IMR-90 (cell line): ENCODE measurements at regions not wholly inside any gene's neighbourhood (a gene's known extent, or its start where the extent isn't known, plus 50 kb on each side); places are given as distances from the start of the nearest gene placed in this dataset.
A peak's percentile ranks its signal among the peaks of the same experiment; 100 is the strongest.

Experiments
- ATAC-seq: fragments of 200-7000 bp; cut with Tn5 transposase; 2 replicates; pipeline ENCODE4 v1.9.1; 2020; ENCODE audit warnings: low read depth, mild to moderate bottlenecking, moderate library complexity
- BruUV-seq: library from RNA; stranded (reverse); fragments of 400-500 nt; replicated peaks from 2 replicates; lab custom pipeline; 2021; lab: Mats Ljungman, UMichigan
- CTCF ChIA-PET: fragments of 300-600 bp; formaldehyde crosslinking; extraction: SDS; loops from one replicate; lab custom pipeline; 2021; ENCODE audit warnings: antibody characterized with exemption; lab: Yijun Ruan, JAX
- POLR2A ChIA-PET: fragments of 300-600 bp; sonication (Branson Sonifier 250); formaldehyde crosslinking; loops from one replicate; lab custom pipeline; 2022; ENCODE audit warnings: antibody characterized with exemption; ENCODE audit not compliant: unreplicated experiment; lab: Charles Lee
- DNase-seq: peaks from one replicate; pipeline ENCODE4 v3.0.0; 2013
- H2AFZ ChIP-seq: replicated peaks from 2 replicates; pipeline ENCODE3; 2013; ENCODE audit warnings: low read length, mild to moderate bottlenecking; ENCODE audit not compliant: poor library complexity
- H2AK5ac ChIP-seq: 2 replicates; pipeline ENCODE4 v1.6.1; 2013; ENCODE audit warnings: low read depth, low read length, inconsistent platforms
- H2AK9ac ChIP-seq: replicated peaks from 2 replicates; pipeline ENCODE3; 2013; ENCODE audit warnings: mild to moderate bottlenecking, low read depth, low read length, moderate library complexity; ENCODE audit not compliant: poor library complexity
- H2BK120ac ChIP-seq: 2 replicates; pipeline ENCODE4 v1.6.1; 2013; ENCODE audit warnings: low read depth, low read length, inconsistent platforms
- H2BK15ac ChIP-seq: 3 replicates; pipeline ENCODE4 v1.6.1; 2013; ENCODE audit warnings: low read depth, low read length, inconsistent platforms
- H2BK20ac ChIP-seq: 2 replicates; pipeline ENCODE4 v1.6.1; 2013; ENCODE audit warnings: low read depth, mild to moderate bottlenecking, inconsistent platforms, low read length, moderate library complexity
- H2BK5ac ChIP-seq: 2 replicates; pipeline ENCODE4 v1.6.1; 2013; ENCODE audit warnings: mild to moderate bottlenecking, low read depth, low read length, inconsistent platforms; ENCODE audit not compliant: poor library complexity, severe bottlenecking
- H3K14ac ChIP-seq: replicated peaks from 2 replicates; pipeline ENCODE4 v1.6.1; 2013; ENCODE audit warnings: low read depth, low read length, inconsistent platforms
- H3K18ac ChIP-seq: 2 replicates; pipeline ENCODE4 v1.6.1; 2013; ENCODE audit warnings: low read depth, low read length, control low read depth
- H3K23ac ChIP-seq: 2 replicates; pipeline ENCODE4 v1.6.1; 2013; ENCODE audit warnings: low read depth, low read length, inconsistent platforms
- H3K27ac ChIP-seq: 2 replicates; pipeline ENCODE4 v1.5.1; 2013; ENCODE audit warnings: mild to moderate bottlenecking, control low read depth, low read length; ENCODE audit not compliant: insufficient read depth
- H3K27me3 ChIP-seq: 2 replicates; pipeline ENCODE4 v1.6.1; 2013; ENCODE audit warnings: low read length; ENCODE audit not compliant: control insufficient read depth, insufficient read depth
- H3K36me3 ChIP-seq: 2 replicates; pipeline ENCODE4 v1.6.1; 2013; ENCODE audit warnings: low read length, mixed read lengths; ENCODE audit not compliant: control insufficient read depth, insufficient read depth
- H3K4ac ChIP-seq: 2 replicates; pipeline ENCODE4 v1.6.1; 2013; ENCODE audit warnings: low read depth, low read length, inconsistent platforms
- H3K4me1 ChIP-seq: 2 replicates; pipeline ENCODE4 v1.6.1; 2013; ENCODE audit warnings: low read length, mixed read lengths; ENCODE audit not compliant: control insufficient read depth, insufficient read depth
- H3K4me2 ChIP-seq: 2 replicates; pipeline ENCODE4 v1.6.1; 2013; ENCODE audit warnings: low read depth, mild to moderate bottlenecking, control low read depth, low read length, moderate library complexity
- H3K4me3 ChIP-seq: 2 replicates; pipeline ENCODE4 v1.5.1; 2013; ENCODE audit warnings: low read depth, mild to moderate bottlenecking, control low read depth, low read length, moderate library complexity; ENCODE audit not compliant: insufficient read depth
- H3K56ac ChIP-seq: 2 replicates; pipeline ENCODE4 v1.6.1; 2013; ENCODE audit warnings: low read length, inconsistent platforms; ENCODE audit not compliant: insufficient read depth; ENCODE audit errors: extremely low read depth
- H3K79me1 ChIP-seq, 2 experiments: 2 replicates each; pipeline ENCODE4 v1.6.1; 2013; ENCODE audit warnings: low read length in 2 of 2, inconsistent platforms in 1 of 2, low read depth in 1 of 2
- H3K9ac ChIP-seq: 2 replicates; pipeline ENCODE4 v1.6.1; 2013; ENCODE audit warnings: low read depth, low read length, control low read depth
- H3K9me1 ChIP-seq: 2 replicates; pipeline ENCODE4 v1.6.1; 2013; ENCODE audit warnings: low read length, inconsistent platforms; ENCODE audit not compliant: insufficient read depth
- H3K9me3 ChIP-seq: 2 replicates; pipeline ENCODE4 v1.6.1; 2013; ENCODE audit warnings: low read length; ENCODE audit not compliant: control insufficient read depth, insufficient read depth
- H4K20me1 ChIP-seq: 2 replicates; pipeline ENCODE4 v1.6.1; 2013; ENCODE audit warnings: low read length, inconsistent platforms; ENCODE audit not compliant: insufficient read depth
- H4K5ac ChIP-seq: 2 replicates; pipeline ENCODE4 v1.6.1; 2013; ENCODE audit warnings: mild to moderate bottlenecking, low read depth, low read length, control low read depth
- H4K8ac ChIP-seq, 2 experiments: 2 replicates each; pipeline ENCODE4 v1.6.1; 2013; ENCODE audit warnings: low read depth in 2 of 2, low read length in 2 of 2, control low read depth in 1 of 2, inconsistent platforms in 1 of 2
- H4K91ac ChIP-seq: 2 replicates; pipeline ENCODE4 v1.6.1; 2013; ENCODE audit warnings: low read depth, low read length, inconsistent platforms; ENCODE audit not compliant: insufficient read depth
- NFE2L2 ChIP-seq: fragments of 150-350 bp; IDR thresholded peaks from 2 replicates; pipeline ENCODE4 v1.6.1; 2016; ENCODE audit warnings: low read depth, mild to moderate bottlenecking, low read length
- SMC3 ChIP-seq: fragments of 150-350 bp; IDR thresholded peaks from 2 replicates; pipeline ENCODE4 v1.6.1; 2016; ENCODE audit warnings: low read depth, mild to moderate bottlenecking, antibody characterized with exemption, low read length, moderate library complexity
- WGBS, 2 experiments: methylation state at CpG; one replicate each; pipeline versions ENCODE4 v1.1.5 to v1.1.7; 2013; ENCODE audit warnings: missing lambda C conversion rate in 2 of 2; ENCODE audit not compliant: insufficient read length in 1 of 2; ENCODE audit errors: extremely low coverage in 2 of 2; 5-methylcytosine and 5-hydroxymethylcytosine counted together
- dilution Hi-C: fragments of 300-500 bp; cut with HindIII; formaldehyde crosslinking; loops from one replicate; pipeline ENCODE4 v1.14.3; 2018; ENCODE audit warnings: low sequenced_read_pairs; ENCODE audit not compliant: unreplicated experiment
- in situ Hi-C: fragments of 300-500 bp; cut with MboI; formaldehyde crosslinking; loops from 3 replicates; pipeline ENCODE4 v1.14.3; 2019; ENCODE audit warnings: low sequenced_read_pairs, inconsistent platforms, mixed read lengths
- intact Hi-C: fragments of 100-400 bp; cut with micrococcal nuclease; formaldehyde crosslinking; loops from 2 replicates; pipeline ENCODE4 v1.10.0; 2022
- TF ChIP-seq, protein P1 (sequence below): fragments of 150-350 bp; IDR thresholded peaks from 2 replicates; pipeline ENCODE4 v1.6.1; 2016; ENCODE audit warnings: low read depth, mild to moderate bottlenecking, low read length, moderate library complexity, borderline replicate concordance

DNA sequence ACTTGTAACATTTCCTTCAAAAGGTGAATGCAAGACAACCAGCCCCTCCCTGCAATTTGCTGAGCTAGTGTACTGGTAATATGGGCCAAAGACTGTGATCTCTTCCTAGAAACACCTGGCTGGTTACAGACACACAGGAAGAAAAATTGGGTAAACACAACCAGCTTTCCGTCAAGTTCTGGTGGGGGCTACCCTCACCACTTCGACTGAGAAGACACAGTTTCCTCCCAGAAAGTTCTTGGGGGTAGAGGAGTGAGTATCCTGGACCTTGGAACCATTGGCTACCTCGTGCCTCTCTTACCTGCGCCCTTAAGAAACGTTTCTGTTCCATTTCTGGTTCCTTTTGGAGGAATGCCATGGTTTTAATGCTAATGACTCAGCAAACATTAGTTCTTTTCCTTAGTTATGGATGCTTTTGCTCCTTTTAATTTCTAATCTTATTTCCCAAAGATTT lies 120.9 kb upstream of the DLX2 start:
- POLR2A ChIA-PET: no interaction called here
- Histone ChIP-seq H3K36me3 (no peaks in the 10 kb centered on the region), H3K4me3 (no peak overlapping the region), H2BK5ac (no peak overlapping the region), H4K20me1 (no peaks in the 10 kb centered on the region), H3K23ac (no peak overlapping the region), H3K14ac (no peak overlapping the region), H4K91ac (no peak overlapping the region), H2AFZ (peak overlapping the region; percentile 40), H3K4ac (no peak overlapping the region), H3K56ac (no peak overlapping the region), H3K18ac (no peak overlapping the region), H3K9me1 (no peaks in the 10 kb centered on the region), H4K5ac (no peak overlapping the region), H4K8ac (no peak overlapping the region), H2BK20ac (no peak overlapping the region; the same call in 1 of the 2 replicates), H3K9ac (no peak overlapping the region), H3K27me3 (no peaks in the 10 kb centered on the region), H2BK15ac (no peak overlapping the region), H2AK5ac (no peak overlapping the region), H2BK120ac (no peak overlapping the region), H2AK9ac (no peak overlapping the region), H3K9me3 (no peaks in the 10 kb centered on the region), H3K4me2 (no peak overlapping the region), H3K27ac (no peak overlapping the region), H3K79me1 (no peaks in the 10 kb centered on the region), H3K4me1 (peaks cover 5% of the 10 kb centered on the region; the same call in 1 of the 2 replicates)
- CTCF ChIA-PET: no interaction called here
- TF ChIP-seq NFE2L2 (peak; percentile 40; the same call in 1 of the 2 replicates), SMC3 (no peak)
- TF ChIP-seq, protein P1, sequence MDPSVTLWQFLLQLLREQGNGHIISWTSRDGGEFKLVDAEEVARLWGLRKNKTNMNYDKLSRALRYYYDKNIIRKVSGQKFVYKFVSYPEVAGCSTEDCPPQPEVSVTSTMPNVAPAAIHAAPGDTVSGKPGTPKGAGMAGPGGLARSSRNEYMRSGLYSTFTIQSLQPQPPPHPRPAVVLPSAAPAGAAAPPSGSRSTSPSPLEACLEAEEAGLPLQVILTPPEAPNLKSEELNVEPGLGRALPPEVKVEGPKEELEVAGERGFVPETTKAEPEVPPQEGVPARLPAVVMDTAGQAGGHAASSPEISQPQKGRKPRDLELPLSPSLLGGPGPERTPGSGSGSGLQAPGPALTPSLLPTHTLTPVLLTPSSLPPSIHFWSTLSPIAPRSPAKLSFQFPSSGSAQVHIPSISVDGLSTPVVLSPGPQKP: no peak
- intact Hi-C loops: no loop called here
- no peak for ATAC-seq
- DNase-seq: no peak
- BruUV-seq: no TSS peak
- in situ Hi-C loops: no loop called here
- dilution Hi-C loops: no loop called here
- WGBS, 2 experiments: no CpG with 5 or more reads among the region's 5 CpGs
